HepG2 (cell line): ENCODE measurements at regions not wholly inside any gene's neighbourhood (a gene's known extent, or its start where the extent isn't known, plus 50 kb on each side); places are given as distances from the start of the nearest gene placed in this dataset.

ENCODE experiments used
- ATF3 ChIP-seq: sonication (generic); formaldehyde crosslinking; IDR thresholded peaks from 2 replicates; pipeline ENCODE4 v1.4.0; 2020; ENCODE audit warnings: missing genetic modification reagents
- RERE ChIP-seq: IDR thresholded peaks from 2 replicates; pipeline ENCODE4 v1.6.1; 2016; ENCODE audit warnings: low read depth, missing genetic modification reagents, missing compliant biosample characterization
- ZBTB4 ChIP-seq: sonication (generic); formaldehyde crosslinking; IDR thresholded peaks from 2 replicates; pipeline ENCODE4 v1.4.0; 2020; ENCODE audit warnings: missing genetic modification reagents, mild to moderate bottlenecking, borderline replicate concordance

- TF ChIP-seq ZBTB4 (CRISPR knock-in tag) (no peak), ATF3 (no peak), RERE (CRISPR knock-in tag) (no peak)
- TF ChIP-seq, all 625 proteins: peak for 0
Measured at GRCh38 chr7:66505009-66505408, 123.7 kb upstream of the KCTD7 start (continued).
